Skeletal muscle tissue (tissue), 3 donors: ENCODE measurements at regions not wholly inside any gene's neighbourhood (a gene's known extent, or its start where the extent isn't known, plus 50 kb on each side); places are given as distances from the start of the nearest gene placed in this dataset.

Experiments used
- H3K27ac ChIP-seq: one replicate; pipeline ENCODE4 v1.7.0; 2013; ENCODE audit warnings: mild to moderate bottlenecking, low read depth, low read length, inconsistent platforms
- H3K27me3 ChIP-seq, 3 donors: one replicate each; pipeline ENCODE4 v1.7.0; 2013; ENCODE audit warnings: low read length in 3 of 3; ENCODE audit not compliant: control insufficient read depth in 3 of 3, insufficient read depth in 3 of 3
- H3K36me3 ChIP-seq, 3 donors: one replicate each; pipeline ENCODE4 v1.7.0; 2013; ENCODE audit warnings: low read length in 3 of 3; ENCODE audit not compliant: control insufficient read depth in 3 of 3, insufficient read depth in 3 of 3
- H3K4me1 ChIP-seq, 3 donors: one replicate each; pipeline ENCODE4 v1.7.0; 2013; ENCODE audit warnings: low read length in 3 of 3, mild to moderate bottlenecking in 3 of 3; ENCODE audit not compliant: control insufficient read depth in 3 of 3, insufficient read depth in 3 of 3
- H3K4me3 ChIP-seq, 3 donors: one replicate each; pipeline ENCODE4 v1.7.0; 2013; ENCODE audit warnings: low read length in 3 of 3
- H3K9ac ChIP-seq, 3 donors: one replicate each; pipeline ENCODE4 v1.7.0; 2013; ENCODE audit warnings: low read length in 3 of 3, mild to moderate bottlenecking in 3 of 3, moderate library complexity in 2 of 3, low read depth in 1 of 3
- H3K9me3 ChIP-seq, 3 donors: one replicate each; pipeline ENCODE4 v1.7.0; 2013; ENCODE audit warnings: low read length in 3 of 3; ENCODE audit not compliant: control insufficient read depth in 3 of 3
- donor health status: Osteomylitis.

DNA sequence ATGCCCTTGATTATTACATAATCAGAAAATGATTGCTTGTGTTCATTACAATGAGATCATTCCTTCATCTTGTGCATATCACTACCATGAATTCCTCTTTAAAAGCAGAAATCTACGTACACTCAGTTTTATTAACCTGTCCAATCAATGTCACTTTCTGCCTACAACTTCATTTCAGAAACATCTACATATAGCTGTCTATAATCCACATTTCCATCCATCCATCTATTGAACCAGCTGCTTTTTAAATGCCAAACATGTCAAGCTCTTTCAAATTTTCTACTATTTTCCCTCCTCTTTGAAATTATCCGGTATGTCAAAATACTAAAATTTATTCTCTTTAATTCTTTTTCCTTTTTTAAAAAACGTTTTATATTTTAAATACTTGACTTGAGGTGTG is 462.0 kb downstream of the GABRG1 start:
- Histone ChIP-seq H3K4me1 (no peaks in the 10 kb centered on the region), H3K36me3 (no peaks in the 10 kb centered on the region), H3K9me3 (no peaks in the 10 kb centered on the region), H3K9ac (no peak overlapping the region), H3K27me3 (no peaks in the 10 kb centered on the region), H3K4me3 (no peak overlapping the region), H3K27ac (no peak overlapping the region)

DNA sequence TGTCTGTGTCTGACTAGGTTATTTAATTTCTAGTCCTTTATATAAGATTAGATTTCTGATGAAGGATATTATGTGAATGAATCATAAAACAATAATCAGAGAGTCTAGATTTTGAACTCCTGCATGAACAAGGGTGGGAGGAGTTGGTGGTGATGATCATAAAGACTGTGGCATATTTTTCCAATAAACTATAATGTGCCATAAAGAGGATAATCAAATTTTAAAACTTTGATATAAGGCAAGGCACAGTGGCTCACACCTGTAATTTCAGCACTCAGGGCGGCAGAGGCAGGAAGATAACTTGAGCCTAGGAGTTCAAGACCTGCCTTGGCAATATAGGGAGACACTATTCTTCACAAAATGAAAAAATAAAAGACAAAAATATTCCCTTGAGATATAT is 473.3 kb downstream of the GABRG1 start:
- H3K4me3 ChIP-seq, result no peak overlapping the region
- no peak overlapping the region for H3K27ac ChIP-seq
- H3K4me1 ChIP-seq, result no peaks in the 10 kb centered on the region
- no peaks in the 10 kb centered on the region for H3K36me3 ChIP-seq
- H3K9me3 ChIP-seq, result no peaks in the 10 kb centered on the region
- no peak overlapping the region for H3K9ac ChIP-seq
- no peaks in the 10 kb centered on the region for H3K27me3 ChIP-seq

DNA sequence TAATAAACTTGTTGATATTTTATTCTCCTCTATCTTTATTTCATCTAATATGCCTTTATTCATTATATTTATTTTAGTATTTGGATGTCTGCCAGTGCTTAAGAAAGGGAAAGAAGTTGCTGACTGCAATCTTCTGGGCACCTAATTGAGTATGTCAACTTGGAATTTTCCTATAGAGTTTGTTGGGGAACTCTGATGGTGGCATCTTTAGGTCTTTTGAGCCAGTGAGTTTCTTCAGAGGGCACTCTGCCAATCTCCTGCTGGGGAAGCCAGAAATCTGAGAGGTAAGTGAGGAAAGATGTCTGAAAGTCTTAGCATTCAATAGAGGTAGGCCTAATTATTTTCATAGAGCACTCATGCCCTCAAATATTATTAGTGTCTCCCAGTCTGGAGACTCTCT is 475.0 kb downstream of the GABRG1 start:
- no peaks in the 10 kb centered on the region for H3K27me3 ChIP-seq
- H3K4me3 ChIP-seq, result no peak overlapping the region
- no peaks in the 10 kb centered on the region for H3K9me3 ChIP-seq
- no peak overlapping the region for H3K27ac ChIP-seq
- no peaks in the 10 kb centered on the region for H3K36me3 ChIP-seq
- no peak overlapping the region for H3K9ac ChIP-seq
- no peaks in the 10 kb centered on the region for H3K4me1 ChIP-seq

DNA sequence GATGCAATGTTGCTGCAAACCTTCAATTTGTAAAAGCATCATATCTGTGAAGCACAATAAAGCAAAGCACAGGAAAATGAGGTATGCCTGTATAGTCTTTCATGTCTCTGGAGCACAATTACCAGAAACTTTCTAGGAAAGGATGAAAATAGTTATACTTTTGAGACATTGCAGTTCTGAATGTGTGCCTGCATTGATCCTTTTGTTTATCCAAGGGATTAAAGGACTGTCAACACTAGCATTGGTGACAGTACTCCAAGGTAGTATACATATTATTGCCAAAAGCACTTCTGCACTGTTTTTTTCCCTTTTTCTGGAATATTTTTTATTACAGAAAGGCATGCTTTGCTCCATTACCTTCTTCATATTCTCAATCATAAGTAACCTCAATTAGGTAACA is 476.0 kb downstream of the GABRG1 start:
- H3K27me3 ChIP-seq, result no peaks in the 10 kb centered on the region
- H3K36me3 ChIP-seq, result no peaks in the 10 kb centered on the region
- no peaks in the 10 kb centered on the region for H3K4me1 ChIP-seq
- no peak overlapping the region for H3K4me3 ChIP-seq
- H3K27ac ChIP-seq, result no peak overlapping the region
- H3K9ac ChIP-seq, result no peak overlapping the region
- H3K9me3 ChIP-seq, result no peaks in the 10 kb centered on the region

DNA sequence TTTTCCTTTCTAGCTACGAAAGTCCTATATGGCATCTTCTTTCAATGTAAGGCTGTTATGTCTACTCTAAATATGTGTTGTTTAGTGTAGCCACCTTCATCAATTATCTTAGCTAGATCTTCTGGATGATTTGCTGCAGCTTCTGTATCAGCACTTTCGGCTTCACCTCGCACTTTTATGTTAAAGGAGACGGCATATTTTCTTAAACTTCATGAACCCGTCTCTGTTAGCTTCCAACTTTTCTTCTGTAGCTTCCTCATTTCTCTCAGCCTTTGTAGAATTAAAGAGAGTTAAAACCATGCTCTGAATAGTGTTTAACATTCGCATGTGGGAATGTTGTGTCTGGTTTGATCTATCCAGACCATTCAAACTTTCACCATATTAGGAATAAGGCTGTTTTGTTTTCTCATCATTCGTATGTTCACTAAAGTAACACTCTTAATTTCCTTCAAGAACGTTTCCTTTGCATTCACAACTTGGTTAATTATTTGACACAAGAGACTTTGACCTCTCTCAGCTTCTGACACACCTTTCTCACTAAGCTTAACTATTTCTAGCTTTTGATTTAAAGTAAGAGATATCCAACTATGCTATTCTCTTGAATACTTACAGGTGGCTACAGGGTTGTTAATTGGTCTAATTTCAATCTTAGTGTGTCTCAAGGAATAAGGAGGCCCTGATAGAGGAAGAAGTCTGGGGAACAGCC is 476.8 kb downstream of the GABRG1 start:
- H3K36me3 ChIP-seq, result no peaks in the 10 kb centered on the region

DNA sequence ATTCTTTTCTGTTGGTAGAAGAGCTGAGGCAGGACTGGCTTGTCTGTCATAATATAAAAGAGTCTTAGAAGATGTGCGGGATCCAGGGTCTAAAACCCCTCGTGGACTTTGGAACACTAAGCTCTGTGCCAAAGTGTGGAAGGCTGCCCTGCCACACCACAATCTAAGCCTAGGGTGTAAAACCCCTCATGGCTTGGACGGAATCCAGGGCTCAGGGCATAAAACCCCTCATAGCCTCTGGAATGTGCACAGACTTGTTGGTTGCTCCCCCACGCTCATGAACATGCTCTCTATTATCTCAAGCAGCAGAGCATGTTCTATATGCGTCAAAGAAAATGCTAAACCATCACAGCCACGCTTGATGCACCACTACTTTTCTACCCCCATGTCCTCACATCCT is 483.6 kb downstream of the GABRG1 start:
- Histone ChIP-seq H3K36me3 (no peaks in the 10 kb centered on the region), H3K9ac (no peak overlapping the region), H3K27ac (no peak overlapping the region), H3K9me3 (no peaks in the 10 kb centered on the region), H3K4me1 (no peaks in the 10 kb centered on the region), H3K27me3 (no peaks in the 10 kb centered on the region), H3K4me3 (no peak overlapping the region)

More for the DNA sequence above, 476.8 kb downstream of the GABRG1 start:
- Histone ChIP-seq H3K9me3 (no peaks in the 10 kb centered on the region), H3K4me3 (no peak overlapping the region), H3K4me1 (no peaks in the 10 kb centered on the region), H3K9ac (no peak overlapping the region), H3K27me3 (no peaks in the 10 kb centered on the region), H3K27ac (no peak overlapping the region)

DNA sequence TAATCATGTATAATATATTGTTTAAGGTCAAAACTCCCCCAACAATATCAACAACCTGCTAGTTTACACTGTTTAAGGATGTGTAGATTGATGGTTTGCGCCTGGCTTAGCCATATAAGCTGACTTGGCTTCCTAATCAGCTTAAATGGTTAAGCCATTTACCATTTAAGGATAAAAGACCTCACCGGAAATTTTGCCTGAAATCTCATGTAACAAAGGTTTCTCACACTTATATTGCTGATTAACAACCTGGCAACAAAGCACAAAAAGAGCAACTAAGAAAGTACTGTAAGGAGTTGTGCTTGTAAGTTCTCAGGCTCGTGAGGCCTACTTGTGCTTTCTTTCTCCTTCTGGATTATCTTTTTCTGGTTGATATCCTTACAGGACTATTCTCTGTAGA is 485.2 kb downstream of the GABRG1 start:
- Histone ChIP-seq H3K27ac (no peak overlapping the region), H3K9me3 (no peaks in the 10 kb centered on the region), H3K36me3 (no peaks in the 10 kb centered on the region), H3K9ac (no peak overlapping the region), H3K4me3 (no peak overlapping the region), H3K27me3 (no peaks in the 10 kb centered on the region), H3K4me1 (no peaks in the 10 kb centered on the region)

DNA sequence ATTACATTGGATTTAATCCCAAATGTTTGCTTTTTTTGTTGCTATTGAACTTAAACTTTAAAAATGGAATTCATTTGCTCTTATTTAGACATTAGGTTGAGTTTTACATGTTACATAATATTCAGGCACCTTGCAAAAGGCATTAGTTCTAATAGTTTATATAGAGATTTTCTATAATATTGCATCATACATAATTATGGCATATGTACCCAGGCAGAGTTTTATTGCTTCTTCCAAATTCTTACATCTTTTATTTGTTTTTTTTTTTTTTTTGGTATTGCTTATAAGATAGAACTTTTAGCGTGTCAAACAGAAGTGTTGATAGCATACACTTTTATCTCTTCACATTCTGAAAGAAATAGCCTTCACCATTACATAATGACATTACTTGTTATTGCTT is 487.7 kb downstream of the GABRG1 start:
- Histone ChIP-seq H3K4me1 (no peaks in the 10 kb centered on the region), H3K9ac (no peak overlapping the region), H3K9me3 (no peaks in the 10 kb centered on the region), H3K36me3 (no peaks in the 10 kb centered on the region), H3K27ac (no peak overlapping the region), H3K4me3 (no peak overlapping the region), H3K27me3 (no peaks in the 10 kb centered on the region)

DNA sequence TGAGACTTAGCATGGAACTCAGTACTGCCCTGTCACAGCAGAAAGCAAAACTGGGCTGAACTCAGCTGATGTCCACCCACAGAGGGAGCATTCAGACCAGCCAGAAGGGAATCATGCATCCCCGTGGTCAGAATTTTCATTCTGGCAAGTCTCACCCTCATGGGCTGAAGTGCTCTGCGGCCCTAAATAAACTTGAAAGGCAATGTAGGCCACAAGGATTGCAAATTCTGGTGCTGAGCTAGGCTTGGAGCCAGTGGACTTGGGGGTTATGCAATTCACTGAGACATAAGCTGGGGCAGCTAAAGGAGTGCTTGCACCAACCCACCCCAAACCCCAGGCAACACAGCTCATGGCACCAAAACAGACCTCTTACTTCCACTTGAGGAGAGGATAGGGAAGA is 494.1 kb downstream of the GABRG1 start:
- H3K4me3 ChIP-seq, result no peak overlapping the region
- no peaks in the 10 kb centered on the region for H3K9me3 ChIP-seq
- no peak overlapping the region for H3K27ac ChIP-seq
- no peak overlapping the region for H3K9ac ChIP-seq
- no peaks in the 10 kb centered on the region for H3K27me3 ChIP-seq
- H3K4me1 ChIP-seq, result no peaks in the 10 kb centered on the region
- no peaks in the 10 kb centered on the region for H3K36me3 ChIP-seq

DNA sequence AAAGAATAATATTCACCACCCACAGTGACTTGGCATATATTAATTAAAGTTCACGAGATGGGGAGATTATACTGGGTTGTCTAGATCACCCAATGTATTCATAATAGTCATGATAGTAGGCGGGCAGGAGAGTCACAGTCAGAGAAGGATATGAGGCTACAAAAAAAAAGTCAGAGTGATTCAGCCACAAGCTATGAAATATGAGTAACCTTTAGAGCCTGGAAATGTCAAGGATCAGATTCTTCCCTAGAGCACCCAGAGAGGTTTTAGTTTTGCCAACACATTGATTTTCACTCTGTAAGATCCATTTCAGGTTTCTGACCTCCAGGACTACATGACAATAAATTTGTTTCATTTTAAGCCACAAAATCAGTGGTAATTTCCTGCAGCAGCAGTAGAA is 501.9 kb downstream of the GABRG1 start:
- H3K27me3 ChIP-seq, result no peaks in the 10 kb centered on the region
- H3K9me3 ChIP-seq, result no peaks in the 10 kb centered on the region
- no peak overlapping the region for H3K4me3 ChIP-seq
- no peak overlapping the region for H3K9ac ChIP-seq
- no peak overlapping the region for H3K27ac ChIP-seq
- H3K36me3 ChIP-seq, result no peaks in the 10 kb centered on the region
- no peaks in the 10 kb centered on the region for H3K4me1 ChIP-seq
